ENCODE measurements at regions not wholly inside any gene's neighbourhood (a gene's known extent, or its start where the extent isn't known, plus 50 kb on each side); places are given as distances from the start of the nearest gene placed in this dataset.

- DNase-seq (ENCODE audit: insufficient read length, low spot score, missing footprints) = no peak
- Histone ChIP-seq H3K79me2 (ENCODE audit: insufficient read depth, low read length) (no peaks in the 10 kb centered on the region), H3K36me3 (ENCODE audit: insufficient read depth, low read length) (no peaks in the 10 kb centered on the region), H3K27me3 (ENCODE audit: insufficient read depth, low read length) (no peaks in the 10 kb centered on the region), H3K4me2 (ENCODE audit: insufficient read depth, low read length) (no peak overlapping the region), H2AFZ (ENCODE audit: low read length) (no peak overlapping the region), H3K4me3 (ENCODE audit: insufficient read depth, low read length) (no peak overlapping the region), H3K27ac (ENCODE audit: low read depth, low read length) (no peak overlapping the region), H3K4me1 (ENCODE audit: insufficient read depth, low read length) (peaks cover 15% of the 10 kb centered on the region), H3K9me3 (ENCODE audit: low read depth, low read length) (no peaks in the 10 kb centered on the region), H4K20me1 (ENCODE audit: insufficient read depth, low read length) (no peaks in the 10 kb centered on the region)
- no peak for TF ChIP-seq CTCF (IDR thresholded peaks at IDR 0.05; ENCODE audit: extremely low read depth, low read depth, low read length)
Measured at GRCh38 chr14:54188064-54188666, 208.6 kb upstream of the CDKN3 start.

- H3K27ac ChIP-seq (ENCODE audit: low read depth, low read length) = peak overlapping the region; percentile 70
- no peaks in the 10 kb centered on the region for H3K9me3 ChIP-seq (ENCODE audit: low read depth, low read length)
- H3K4me2 ChIP-seq (ENCODE audit: insufficient read depth, low read length) = peak overlapping the region; percentile 61
- no peaks in the 10 kb centered on the region for H3K27me3 ChIP-seq (ENCODE audit: insufficient read depth, low read length)
- H3K4me3 ChIP-seq (ENCODE audit: insufficient read depth, low read length) = no peak overlapping the region
- no peaks in the 10 kb centered on the region for H4K20me1 ChIP-seq (ENCODE audit: insufficient read depth, low read length)
- peak overlapping the region; percentile 78 for H2AFZ ChIP-seq (ENCODE audit: low read length)
- TF ChIP-seq CTCF (IDR thresholded peaks at IDR 0.05; ENCODE audit: extremely low read depth, low read depth, low read length) = no peak
- no peaks in the 10 kb centered on the region for H3K36me3 ChIP-seq (ENCODE audit: insufficient read depth, low read length)
- H3K4me1 ChIP-seq (ENCODE audit: insufficient read depth, low read length) = peaks cover 14% of the 10 kb centered on the region
- no peaks in the 10 kb centered on the region for H3K79me2 ChIP-seq (ENCODE audit: insufficient read depth, low read length)
- DNase-seq (ENCODE audit: insufficient read length, low spot score, missing footprints) = no peak
Measured at GRCh38 chr14:54189333-54189732, 207.5 kb upstream of the CDKN3 start.

GRCh38 chr14:54189748-54190354 is 207.0 kb upstream of the CDKN3 start:
- H3K27me3 ChIP-seq (ENCODE audit: insufficient read depth, low read length) = no peaks in the 10 kb centered on the region
- peak; percentile 92 for DNase-seq (ENCODE audit: insufficient read length, low spot score, missing footprints)
- peak overlapping the region; percentile 78 for H2AFZ ChIP-seq (ENCODE audit: low read length)
- H3K79me2 ChIP-seq (ENCODE audit: insufficient read depth, low read length) = no peaks in the 10 kb centered on the region
- H3K36me3 ChIP-seq (ENCODE audit: insufficient read depth, low read length) = no peaks in the 10 kb centered on the region
- no peak overlapping the region for H3K4me3 ChIP-seq (ENCODE audit: insufficient read depth, low read length)
- peak overlapping the region; percentile 61 for H3K4me2 ChIP-seq (ENCODE audit: insufficient read depth, low read length)
- no peaks in the 10 kb centered on the region for H3K9me3 ChIP-seq (ENCODE audit: low read depth, low read length)
- TF ChIP-seq CTCF (IDR thresholded peaks at IDR 0.05; ENCODE audit: extremely low read depth, low read depth, low read length) = no peak
- peak overlapping the region; percentile 70 for H3K27ac ChIP-seq (ENCODE audit: low read depth, low read length)
- peaks cover 14% of the 10 kb centered on the region for H3K4me1 ChIP-seq (ENCODE audit: insufficient read depth, low read length)
- no peaks in the 10 kb centered on the region for H4K20me1 ChIP-seq (ENCODE audit: insufficient read depth, low read length)

- no peak overlapping the region for H3K4me2 ChIP-seq (ENCODE audit: insufficient read depth, low read length)
- H3K9me3 ChIP-seq (ENCODE audit: low read depth, low read length) = no peaks in the 10 kb centered on the region
- H3K36me3 ChIP-seq (ENCODE audit: insufficient read depth, low read length) = no peaks in the 10 kb centered on the region
- no peaks in the 10 kb centered on the region for H3K79me2 ChIP-seq (ENCODE audit: insufficient read depth, low read length)
- peaks cover 14% of the 10 kb centered on the region for H3K4me1 ChIP-seq (ENCODE audit: insufficient read depth, low read length)
- no peak overlapping the region for H2AFZ ChIP-seq (ENCODE audit: low read length)
- TF ChIP-seq CTCF (IDR thresholded peaks at IDR 0.05; ENCODE audit: extremely low read depth, low read depth, low read length) = no peak
- no peaks in the 10 kb centered on the region for H3K27me3 ChIP-seq (ENCODE audit: insufficient read depth, low read length)
- no peak overlapping the region for H3K27ac ChIP-seq (ENCODE audit: low read depth, low read length)
- DNase-seq (ENCODE audit: insufficient read length, low spot score, missing footprints) = no peak
- no peaks in the 10 kb centered on the region for H4K20me1 ChIP-seq (ENCODE audit: insufficient read depth, low read length)
- no peak overlapping the region for H3K4me3 ChIP-seq (ENCODE audit: insufficient read depth, low read length)
Measured at GRCh38 chr14:54191846-54192245, 205.0 kb upstream of the CDKN3 start.
